Central memory CD4-positive, alpha-beta T cell (primary cell): ENCODE measurements at regions not wholly inside any gene's neighbourhood (a gene's known extent, or its start where the extent isn't known, plus 50 kb on each side); places are given as distances from the start of the nearest gene placed in this dataset.
"Not testable (repeated sequence)": the region's sequence is repeated elsewhere in the genome, so short reads cannot be mapped to it uniquely, and the experiment has no call there.

Experiments used
- DNase-seq: peaks from one replicate; pipeline ENCODE4 v3.0.0; 2022

GRCh38 chr21:7743940-7744339 lies 2777.4 kb upstream of the TPTE start:
- DNase-seq = not testable (repeated sequence)

GRCh38 chr21:7744406-7745099 lies 2776.8 kb upstream of the TPTE start:
- not testable (repeated sequence) for DNase-seq

- not testable (repeated sequence) for DNase-seq
Measured at GRCh38 chr21:7745100-7745450, 2776.3 kb upstream of the TPTE start.

GRCh38 chr21:7747964-7748363 lies 2773.4 kb upstream of the TPTE start:
- DNase-seq = not testable (repeated sequence)

- DNase-seq = not testable (repeated sequence)
Measured at GRCh38 chr21:7752611-7753010, 2768.8 kb upstream of the TPTE start.

- not testable (repeated sequence) for DNase-seq
Measured at GRCh38 chr21:7753380-7753877, 2768.0 kb upstream of the TPTE start.

GRCh38 chr21:7769985-7770384 lies 2751.4 kb upstream of the TPTE start:
- DNase-seq = not testable (repeated sequence)

- not testable (repeated sequence) for DNase-seq
Measured at GRCh38 chr21:7774219-7774618, 2747.2 kb upstream of the TPTE start.

- peak; percentile 36 for DNase-seq
Measured at GRCh38 chr21:7775327-7775984, 2745.9 kb upstream of the TPTE start.

- not testable (repeated sequence) for DNase-seq
Measured at GRCh38 chr21:7776035-7776434, 2745.3 kb upstream of the TPTE start.

GRCh38 chr21:7776622-7777021 lies 2744.8 kb upstream of the TPTE start:
- DNase-seq = not testable (repeated sequence)

- DNase-seq = not testable (repeated sequence)
Measured at GRCh38 chr21:7777289-7777688, 2744.1 kb upstream of the TPTE start.

GRCh38 chr21:7787427-7788078 lies 2733.8 kb upstream of the TPTE start:
- not testable (repeated sequence) for DNase-seq

GRCh38 chr21:7793797-7794196 lies 2727.6 kb upstream of the TPTE start:
- DNase-seq = not testable (repeated sequence)

GRCh38 chr21:7797328-7797727 lies 2724.1 kb upstream of the TPTE start:
- DNase-seq = not testable (repeated sequence)

- DNase-seq = not testable (repeated sequence)
Measured at GRCh38 chr21:7798446-7798845, 2722.9 kb upstream of the TPTE start.

- not testable (repeated sequence) for DNase-seq
Measured at GRCh38 chr21:7799697-7800096, 2721.7 kb upstream of the TPTE start.

- DNase-seq = not testable (repeated sequence)
Measured at GRCh38 chr21:7813475-7813874, 2707.9 kb upstream of the TPTE start.

- DNase-seq = not testable (repeated sequence)
Measured at GRCh38 chr21:7817013-7817412, 2704.4 kb upstream of the TPTE start.

GRCh38 chr21:7819301-7819700 lies 2702.1 kb upstream of the TPTE start:
- not testable (repeated sequence) for DNase-seq

- DNase-seq = not testable (repeated sequence)
Measured at GRCh38 chr21:7825627-7826026, 2695.8 kb upstream of the TPTE start.

GRCh38 chr21:7826174-7826573 lies 2695.2 kb upstream of the TPTE start:
- DNase-seq = not testable (repeated sequence)

GRCh38 chr21:7828260-7828659 lies 2693.1 kb upstream of the TPTE start:
- not testable (repeated sequence) for DNase-seq

- not testable (repeated sequence) for DNase-seq
Measured at GRCh38 chr21:7829411-7829810, 2692.0 kb upstream of the TPTE start.
